Esophagus squamous epithelium (tissue), 5 donors: ENCODE measurements at regions not wholly inside any gene's neighbourhood (a gene's known extent, or its start where the extent isn't known, plus 50 kb on each side); places are given as distances from the start of the nearest gene placed in this dataset.

Experiments
- DNase-seq: peaks from one replicate; lab custom pipeline; 2025; lab: John Stamatoyannopoulos, UW
- H3K27ac ChIP-seq, 4 donors: fragments of 200-600 bp; sonication (generic); one replicate each; pipeline ENCODE4 v1.5.1; 2016 to 2019; ENCODE audit warnings: mild to moderate bottlenecking in 1 of 4
- H3K27me3 ChIP-seq, 4 donors: fragments of 200-600 bp; sonication (generic); 1 replicate in 3 of 4; 2 replicates in 1 of 4; pipeline versions ENCODE4 v1.5.1 to v1.6.0; 2017 to 2021; ENCODE audit warnings: antibody characterized with exemption in 1 of 4
- H3K36me3 ChIP-seq, 3 donors: fragments of 200-600 bp; sonication (generic); one replicate each; pipeline ENCODE4 v1.5.1; 2016 to 2019
- H3K4me1 ChIP-seq, 3 donors: fragments of 200-600 bp; sonication (generic); one replicate each; pipeline ENCODE4 v1.5.1; 2017 to 2019
- H3K4me3 ChIP-seq, 4 donors: fragments of 200-600 bp; sonication (generic); 1 replicate in 3 of 4; 2 replicates in 1 of 4; pipeline ENCODE4 v1.5.1; 2016 to 2019; ENCODE audit warnings: mild to moderate bottlenecking in 2 of 4, moderate library complexity in 1 of 4
- H3K9me3 ChIP-seq, 3 donors: fragments of 200-600 bp; sonication (generic); one replicate each; pipeline ENCODE4 v1.5.1; 2016 to 2019
- CTCF ChIP-seq, 6 experiments: fragments of 450-650 bp in 4 of 6; fragments of 200-600 bp in 2 of 6; sonication (generic) in 2 of 6; IDR thresholded peaks; one replicate each; pipeline ENCODE4 v1.5.1; 2016 to 2019; ENCODE audit warnings: antibody characterized with exemption in 6 of 6, mild to moderate bottlenecking in 4 of 6, moderate library complexity in 4 of 6
- POLR2A ChIP-seq, 4 donors: fragments of 450-650 bp; IDR thresholded peaks; one replicate each; pipeline ENCODE4 v1.6.1; 2017; ENCODE audit warnings: antibody characterized with exemption in 4 of 4, mild to moderate bottlenecking in 4 of 4, moderate library complexity in 3 of 4
- WGBS, 2 donors: methylation state at CpG; one replicate each; pipeline ENCODE4 v1.1.5; 2018; 5-methylcytosine and 5-hydroxymethylcytosine counted together
- intact Hi-C: fragments of 100-400 bp; cut with DNase I; formaldehyde crosslinking; loops from one replicate; pipeline ENCODE4 v1.15.0; 2022
- donor health status: DM: yes; HTN: yes; CAD: no.

DNA sequence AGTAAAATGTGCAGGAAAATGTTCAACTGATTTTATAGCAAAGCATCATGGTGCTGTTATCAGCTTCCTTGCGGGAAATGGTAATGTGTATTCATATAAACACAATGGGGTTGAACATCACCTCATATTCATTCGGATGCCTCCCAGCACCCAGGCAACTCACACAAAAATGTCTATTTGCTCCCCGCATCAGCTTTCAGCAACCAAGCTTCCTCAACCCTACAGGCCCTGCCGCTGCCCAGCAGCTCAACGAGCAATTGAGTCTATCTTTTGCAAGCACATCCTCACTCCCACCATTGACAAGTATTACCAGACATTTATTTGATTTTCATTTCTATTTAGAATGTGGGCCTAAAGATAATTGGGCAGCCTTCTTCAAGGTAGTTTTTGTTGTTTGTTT, 2161.4 kb upstream of the PIK3C3 start:
- Histone ChIP-seq H3K4me3 (no peak overlapping the region), H3K36me3 (no peaks in the 10 kb centered on the region), H3K9me3 (no peaks in the 10 kb centered on the region), H3K4me1 (no peaks in the 10 kb centered on the region), H3K27ac (no peak overlapping the region), H3K27me3 (no peaks in the 10 kb centered on the region)
- 87 to 91% methylated on average over 5 of the region's 5 CpGs for WGBS, 2 donors
- intact Hi-C loops = no loop called here
- DNase-seq = no peak
- no peak for TF ChIP-seq CTCF (IDR thresholded peaks at IDR 0.05)
- TF ChIP-seq POLR2A (IDR thresholded peaks at IDR 0.05) = no peak

DNA sequence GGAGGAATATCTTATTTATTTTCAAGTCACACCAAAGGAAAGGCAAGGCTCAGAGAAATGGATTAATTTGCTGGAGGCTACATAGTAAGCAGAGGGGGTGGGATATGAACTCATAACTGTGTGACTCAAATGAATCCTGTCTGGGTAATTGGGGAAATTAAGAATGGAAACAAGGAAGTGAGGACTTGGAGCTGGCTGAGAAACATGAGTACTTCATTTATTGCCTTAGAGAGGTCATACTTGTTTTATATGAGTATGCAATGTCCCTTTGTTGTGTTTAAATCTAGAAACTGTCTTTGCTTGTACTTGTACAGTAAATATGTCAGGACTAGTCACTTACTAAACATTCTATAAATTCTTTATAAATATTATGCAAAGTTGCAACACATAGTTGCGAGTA, 2166.7 kb upstream of the PIK3C3 start:
- WGBS, 2 donors = 38 to 79% methylated on average over 1 of the region's 1 CpG

DNA sequence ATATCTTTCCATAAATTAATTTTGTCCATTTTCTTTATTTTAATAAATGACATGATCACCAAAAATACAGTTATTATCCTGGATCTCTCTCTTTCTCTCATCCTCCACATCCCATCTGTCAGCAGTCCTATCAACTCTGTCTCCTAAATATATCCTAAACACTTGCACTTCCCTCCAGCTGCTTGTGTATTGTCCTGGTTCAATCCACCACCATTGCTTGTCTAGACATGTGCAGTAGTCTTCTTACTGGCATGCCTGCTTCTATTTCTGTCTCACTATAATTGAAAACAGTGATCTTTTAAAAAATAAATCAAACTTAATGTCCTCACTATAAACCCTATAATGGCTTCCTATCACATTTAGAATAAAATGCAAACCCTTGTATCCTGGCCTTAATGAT, 2168.6 kb upstream of the PIK3C3 start:
- no peaks in the 10 kb centered on the region for H3K27me3 ChIP-seq
- no peaks in the 10 kb centered on the region for H3K36me3 ChIP-seq
- H3K4me1 ChIP-seq = peaks cover 0 to 9% (median 0%) of the 10 kb centered on the region in 3 donors
- TF ChIP-seq CTCF (IDR thresholded peaks at IDR 0.05) = no peak
- TF ChIP-seq POLR2A (IDR thresholded peaks at IDR 0.05) = no peak
- H3K9me3 ChIP-seq = no peaks in the 10 kb centered on the region
- intact Hi-C loops = no loop called here
- no peak overlapping the region for H3K27ac ChIP-seq
- H3K4me3 ChIP-seq = no peak overlapping the region
- DNase-seq = no peak

More for the DNA sequence above, 2166.7 kb upstream of the PIK3C3 start:
- DNase-seq = no peak
- no peak for TF ChIP-seq CTCF (IDR thresholded peaks at IDR 0.05)
- TF ChIP-seq POLR2A (IDR thresholded peaks at IDR 0.05) = no peak
- Histone ChIP-seq H3K27ac (no peak overlapping the region), H3K9me3 (no peaks in the 10 kb centered on the region), H3K36me3 (no peaks in the 10 kb centered on the region), H3K4me3 (no peak overlapping the region), H3K4me1 (peaks cover 0 to 9% (median 0%) of the 10 kb centered on the region in 3 donors), H3K27me3 (no peaks in the 10 kb centered on the region)
- intact Hi-C loops = no loop called here

GRCh38 chr18:39784541-39784940, 2170.5 kb upstream of the PIK3C3 start:
- H3K27me3 ChIP-seq = no peaks in the 10 kb centered on the region
- DNase-seq = no peak
- WGBS, 2 donors = 83 to 92% methylated on average over 5 of the region's 5 CpGs
- H3K4me1 ChIP-seq = peaks cover 0 to 9% (median 0%) of the 10 kb centered on the region in 3 donors
- H3K36me3 ChIP-seq = no peaks in the 10 kb centered on the region
- H3K4me3 ChIP-seq = no peak overlapping the region
- TF ChIP-seq CTCF (IDR thresholded peaks at IDR 0.05) (no peak), POLR2A (IDR thresholded peaks at IDR 0.05) (no peak)
- intact Hi-C loops = no loop called here
- no peak overlapping the region for H3K27ac ChIP-seq
- no peaks in the 10 kb centered on the region for H3K9me3 ChIP-seq

- intact Hi-C loops = no loop called here
- 56 to 64% methylated on average over 6 of the region's 6 CpGs for WGBS, 2 donors
- no peak for TF ChIP-seq POLR2A (IDR thresholded peaks at IDR 0.05)
- TF ChIP-seq CTCF (IDR thresholded peaks at IDR 0.05) = no peak
Measured at GRCh38 chr18:39781565-39781964, 2173.5 kb upstream of the PIK3C3 start.

More at GRCh38 chr18:39781565-39781964, 2173.5 kb upstream of the PIK3C3 start:
- no peak overlapping the region for H3K4me3 ChIP-seq
- H3K27me3 ChIP-seq = no peaks in the 10 kb centered on the region
- no peak overlapping the region for H3K27ac ChIP-seq
- H3K36me3 ChIP-seq = no peaks in the 10 kb centered on the region
- no peaks in the 10 kb centered on the region for H3K9me3 ChIP-seq
- no peak for DNase-seq
- peaks cover 0 to 3% (median 0%) of the 10 kb centered on the region in 3 donors for H3K4me1 ChIP-seq
